Gastrocnemius medialis (tissue), 4 donors: ENCODE measurements at regions not wholly inside any gene's neighbourhood (a gene's known extent, or its start where the extent isn't known, plus 50 kb on each side); places are given as distances from the start of the nearest gene placed in this dataset.

Source experiments
- ATAC-seq, 2 donors: fragments of 150-250 bp; one replicate each; pipeline ENCODE4 v1.9.1; 2016
- DNase-seq, 2 donors: peaks; one replicate each; pipeline ENCODE4 v3.0.0-alpha.2; 2019
- H3K27ac ChIP-seq, 4 donors: fragments of 200-600 bp; sonication (generic); 1 replicate in 1 of 4; 2 replicates in 3 of 4; pipeline ENCODE4 v1.5.1; 2016 to 2018; ENCODE audit warnings: mild to moderate bottlenecking in 2 of 4, moderate library complexity in 1 of 4
- H3K27me3 ChIP-seq, 3 donors: fragments of 200-600 bp; sonication (generic) in 2 of 3; 1 replicate in 1 of 3; 2 replicates in 2 of 3; pipeline versions ENCODE4 v1.5.1 to v1.6.0; 2016 to 2019; ENCODE audit warnings: mild to moderate bottlenecking in 1 of 3, moderate library complexity in 1 of 3
- H3K36me3 ChIP-seq, 2 donors: fragments of 200-600 bp; sonication (generic) in 1 of 2; one replicate each; pipeline ENCODE4 v1.5.1; 2017 to 2018
- H3K4me1 ChIP-seq, 2 donors: fragments of 200-600 bp; sonication (generic) in 1 of 2; one replicate each; pipeline ENCODE4 v1.5.1; 2016 to 2017; ENCODE audit warnings: mild to moderate bottlenecking in 2 of 2
- H3K4me3 ChIP-seq, 4 donors: fragments of 200-600 bp; sonication (generic) in 3 of 4; 1 replicate in 1 of 4; 2 replicates in 3 of 4; pipeline ENCODE4 v1.5.1; 2016 to 2019; ENCODE audit warnings: mild to moderate bottlenecking in 2 of 4
- H3K9me3 ChIP-seq, 3 donors: fragments of 200-600 bp; sonication (generic) in 2 of 3; 1 replicate in 1 of 3; 2 replicates in 2 of 3; pipeline ENCODE4 v1.5.1; 2016 to 2019
- CTCF ChIP-seq, 5 experiments: fragments of 450-650 bp in 3 of 5; fragments of 200-600 bp in 2 of 5; sonication (generic) in 2 of 5; IDR thresholded peaks in 4 of 5; conservative IDR thresholded peaks in 1 of 5; 1 replicate in 4 of 5; 2 replicates in 1 of 5; pipeline ENCODE4 v1.5.1; 2016 to 2019; ENCODE audit warnings: antibody characterized with exemption in 5 of 5, mild to moderate bottlenecking in 3 of 5, moderate library complexity in 3 of 5
- POLR2A ChIP-seq, 2 donors: fragments of 450-650 bp; IDR thresholded peaks; one replicate each; pipeline ENCODE4 v1.6.1; 2017; ENCODE audit warnings: antibody characterized with exemption in 2 of 2, mild to moderate bottlenecking in 2 of 2, moderate library complexity in 2 of 2
- in situ Hi-C, 4 donors: fragments of 200-750 bp; cut with MboI; loops; one replicate each; pipeline versions ENCODE4 v1.15.0 to v1.8.0; 2017; ENCODE audit warnings: low sequenced_read_pairs in 4 of 4
- intact Hi-C: fragments of 100-400 bp; cut with DNase I; formaldehyde crosslinking; loops from one replicate; pipeline ENCODE4 v1.15.1; 2023; ENCODE audit warnings: low total_unique reads

- ATAC-seq, result no peak
- peaks cover 13 to 30% (median 19%) of the 10 kb centered on the region in 3 donors for H3K27me3 ChIP-seq
These were observed 95.7 kb downstream of the YTHDF1 start for GRCh38 chr20:63119963-63120807.

DNA sequence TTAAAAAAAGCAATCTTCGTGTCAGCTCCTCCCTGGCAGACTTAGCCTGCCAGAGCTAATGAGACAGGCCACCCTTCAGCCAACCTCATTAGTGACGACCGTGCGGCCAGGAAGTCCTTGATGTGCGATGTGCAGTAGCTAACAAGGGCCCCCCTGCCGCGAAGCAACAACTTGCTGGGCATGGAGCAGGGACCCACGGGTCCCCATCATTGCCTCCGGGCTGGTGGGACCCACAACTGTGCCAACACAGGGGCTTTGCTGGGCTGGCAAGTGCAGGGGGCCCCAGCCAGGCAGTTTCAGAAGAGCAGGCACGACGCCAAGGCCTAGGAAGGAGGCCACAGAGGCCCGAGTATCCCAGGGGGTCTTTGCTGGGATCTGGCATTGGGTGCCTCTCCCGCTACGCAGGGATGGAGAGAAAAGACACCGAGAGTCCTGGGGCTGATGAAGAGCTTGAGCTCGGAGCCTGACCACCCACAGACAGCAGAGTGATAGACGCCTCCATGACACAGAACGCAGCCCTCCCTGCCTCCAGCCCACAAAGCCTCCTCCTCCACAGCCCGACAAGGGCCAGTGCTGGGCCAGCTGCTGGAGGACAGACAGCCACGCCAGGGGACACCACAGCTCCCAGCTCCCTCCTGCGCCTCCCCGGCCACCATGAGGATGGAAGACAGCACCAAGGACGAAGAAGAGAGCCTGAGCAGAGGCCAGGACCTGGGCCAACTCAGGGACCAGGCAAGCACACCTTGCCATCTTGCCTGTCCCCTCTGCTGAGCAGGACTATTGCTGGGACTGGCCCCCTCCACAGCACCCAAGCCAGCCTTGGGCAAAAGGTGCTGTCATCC lies 96.6 kb downstream of the YTHDF1 start:
- TF ChIP-seq CTCF (IDR thresholded peaks at IDR 0.05 in 4 of 5, conservative IDR thresholded peaks at IDR 0.05 in 1 of 5), result no peak
- no peak for TF ChIP-seq POLR2A (IDR thresholded peaks at IDR 0.05)
- Histone ChIP-seq H3K9me3 (no peaks in the 10 kb centered on the region), H3K27ac (no peak overlapping the region), H3K4me3 (no peak overlapping the region), H3K4me1 (no peaks in the 10 kb centered on the region), H3K27me3 (peaks cover 9 to 25% (median 25%) of the 10 kb centered on the region in 3 donors), H3K36me3 (no peaks in the 10 kb centered on the region)
- intact Hi-C loops (no loop called here), in situ Hi-C loops (no loop called here)
- no peak for DNase-seq
- ATAC-seq, result no peak

More at GRCh38 chr20:63119963-63120807, 95.7 kb downstream of the YTHDF1 start:
- no peaks in the 10 kb centered on the region for H3K4me1 ChIP-seq
- no peak overlapping the region for H3K27ac ChIP-seq
- H3K4me3 ChIP-seq, result no peak overlapping the region
- TF ChIP-seq CTCF (IDR thresholded peaks at IDR 0.05 in 4 of 5, conservative IDR thresholded peaks at IDR 0.05 in 1 of 5), result no peak
- TF ChIP-seq POLR2A (IDR thresholded peaks at IDR 0.05), result no peak
- H3K9me3 ChIP-seq, result no peaks in the 10 kb centered on the region
- no peaks in the 10 kb centered on the region for H3K36me3 ChIP-seq
- intact Hi-C loops (no loop called here), in situ Hi-C loops (no loop called here)
- DNase-seq, result no peak

DNA sequence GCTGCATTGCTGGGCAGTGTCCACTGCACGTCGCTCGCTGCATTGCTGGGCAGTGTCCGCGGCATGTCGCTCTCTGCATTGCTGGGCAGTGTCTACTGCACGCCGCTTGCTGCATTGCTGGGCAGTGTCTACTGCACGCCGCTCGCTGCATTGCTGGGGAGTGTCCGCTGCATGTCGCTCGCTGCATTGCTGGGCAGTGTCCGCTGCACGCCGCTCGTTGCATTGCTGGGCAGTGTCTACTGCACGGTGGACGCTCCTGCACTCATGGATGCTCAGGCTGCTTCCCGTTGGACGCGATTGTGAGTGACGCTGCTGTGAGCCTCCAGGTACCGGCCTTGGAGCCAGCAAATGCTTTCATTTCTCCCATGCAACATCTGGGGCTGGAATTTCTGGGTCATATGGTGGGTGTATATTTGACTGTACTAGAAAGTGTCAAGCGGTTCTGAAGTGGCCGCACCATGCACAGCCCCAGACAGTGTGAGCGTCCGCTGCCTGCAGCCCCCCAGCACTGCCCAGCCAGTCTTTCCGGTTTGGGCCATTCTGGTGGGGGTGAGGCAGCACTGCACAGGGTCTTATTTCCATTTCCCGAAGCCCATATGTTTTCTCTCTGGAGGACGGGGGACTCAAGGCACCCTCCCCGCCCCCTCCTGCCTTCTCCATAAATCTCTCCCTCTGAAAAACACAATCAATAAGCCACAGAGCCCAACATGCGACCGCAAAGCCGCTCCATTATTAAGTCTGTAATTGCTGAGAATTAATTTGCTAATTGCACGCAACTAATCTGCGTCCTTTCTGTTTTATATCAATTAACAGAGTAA lies 97.4 kb downstream of the YTHDF1 start:
- TF ChIP-seq CTCF (IDR thresholded peaks at IDR 0.05 in 4 of 5, conservative IDR thresholded peaks at IDR 0.05 in 1 of 5), result no peak
- no peak for TF ChIP-seq POLR2A (IDR thresholded peaks at IDR 0.05)
- no peaks in the 10 kb centered on the region for H3K36me3 ChIP-seq
- no peaks in the 10 kb centered on the region for H3K9me3 ChIP-seq
- intact Hi-C loops, result no loop called here
- in situ Hi-C loops, result no loop called here
- ATAC-seq (no peak), DNase-seq (no peak)
- no peak overlapping the region for H3K4me3 ChIP-seq
- H3K27me3 ChIP-seq, result peaks cover 6 to 30% (median 23%) of the 10 kb centered on the region in 3 donors
- no peak overlapping the region for H3K27ac ChIP-seq
- no peaks in the 10 kb centered on the region for H3K4me1 ChIP-seq

DNA sequence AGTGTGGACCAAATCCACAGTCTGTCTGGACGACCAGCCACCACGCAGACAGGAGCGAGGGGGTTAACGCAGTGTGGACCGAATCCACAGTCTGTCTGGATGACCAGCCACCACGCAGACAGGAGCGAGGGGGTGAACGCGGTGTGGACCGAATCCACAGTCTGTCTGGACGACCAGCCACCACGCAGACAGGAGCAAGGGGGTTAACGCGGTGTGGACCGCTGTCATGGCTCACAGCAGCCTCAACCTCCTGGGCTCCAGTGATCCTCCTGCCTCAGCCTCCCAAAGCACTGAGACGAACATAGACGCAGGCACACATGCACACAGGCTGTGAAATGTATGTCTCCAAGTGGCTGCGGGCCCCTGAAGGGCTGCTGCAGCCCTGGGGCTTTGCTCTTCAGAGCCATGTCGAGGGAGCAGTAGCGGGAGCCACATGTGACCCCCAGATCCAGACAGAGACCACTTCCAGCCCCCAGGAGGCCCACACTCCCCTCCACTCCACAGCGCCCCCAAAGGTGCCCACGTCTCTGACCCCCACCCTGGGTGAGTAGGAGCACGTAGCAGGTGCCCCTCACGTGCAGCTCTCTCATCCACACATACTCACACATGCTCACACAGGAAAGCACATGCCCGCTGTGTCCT lies 98.1 kb downstream of the YTHDF1 start:
- Histone ChIP-seq H3K4me3 (no peak overlapping the region), H3K27ac (no peak overlapping the region), H3K27me3 (peaks cover 6 to 33% (median 28%) of the 10 kb centered on the region in 3 donors), H3K4me1 (no peaks in the 10 kb centered on the region), H3K9me3 (no peaks in the 10 kb centered on the region), H3K36me3 (no peaks in the 10 kb centered on the region)
- in situ Hi-C loops (no loop called here), intact Hi-C loops (no loop called here)
- DNase-seq (no peak), ATAC-seq (no peak)
- TF ChIP-seq CTCF (IDR thresholded peaks at IDR 0.05 in 4 of 5, conservative IDR thresholded peaks at IDR 0.05 in 1 of 5) (no peak), POLR2A (IDR thresholded peaks at IDR 0.05) (no peak)
